ENCODE measurements at regions not wholly inside any gene's neighbourhood (a gene's known extent, or its start where the extent isn't known, plus 50 kb on each side); places are given as distances from the start of the nearest gene placed in this dataset.

GRCh38 chr11:71114124-71114851 lies 138.1 kb downstream of the SHANK2 start:
- in situ Hi-C loops (cut with HindIII; ENCODE audit: low pct_unique_long_range_greater_than_20kb, low sequenced_read_pairs) = no loop called here
- H3K27ac ChIP-seq (ENCODE audit: low read length) = no peak overlapping the region
- ChIA-PET POLR2A (no interaction called here), CTCF (no interaction called here)
- no TSS peak for BruUV-seq (replicated peaks)
- no peaks in the 10 kb centered on the region for H3K9me3 ChIP-seq (ENCODE audit: control insufficient read depth, insufficient read depth, low read depth, low read length)
- H3K36me3 ChIP-seq (ENCODE audit: control insufficient read depth, insufficient read depth, low read length) = no peaks in the 10 kb centered on the region
- ATAC-seq (no peak), DNase-seq (ENCODE audit: low read depth, low spot score) (no peak)
- no peak overlapping the region for H3K4me3 ChIP-seq (ENCODE audit: low read depth in 2 of 2, low read length in 2 of 2)
- no peaks in the 10 kb centered on the region for H3K4me1 ChIP-seq (ENCODE audit: control insufficient read depth, insufficient read depth, low read length)
- TF ChIP-seq REST (IDR thresholded peaks at IDR 0.05; ENCODE audit: insufficient read depth in 1 of 2, low read depth in 2 of 2, low read length in 1 of 2) = no peak
- no peak for TF ChIP-seq SIN3A (IDR thresholded peaks at IDR 0.05; ENCODE audit: borderline replicate concordance, insufficient read depth, low read depth, low read length)
- TF ChIP-seq TCF7L2 (IDR thresholded peaks at IDR 0.05; ENCODE audit: low read depth, low read length) = no peak
- TF ChIP-seq CTCF (IDR thresholded peaks at IDR 0.05) = no peak
- TF ChIP-seq POLR2AphosphoS5 (IDR thresholded peaks at IDR 0.05; ENCODE audit: low read depth, low read length) = no peak
- no peaks in the 10 kb centered on the region; the same call in 1 of the 2 replicates for H3K27me3 ChIP-seq (ENCODE audit: control insufficient read depth, insufficient read depth, low read length)
- intact Hi-C loops (cut with micrococcal nuclease; ENCODE audit: unreplicated experiment) = no loop called here

GRCh38 chr11:71112990-71113389 lies 139.4 kb downstream of the SHANK2 start:
- H3K27ac ChIP-seq (ENCODE audit: low read length) = no peak overlapping the region
- POLR2A ChIA-PET = no interaction called here
- TF ChIP-seq SIN3A (IDR thresholded peaks at IDR 0.05; ENCODE audit: borderline replicate concordance, insufficient read depth, low read depth, low read length) = no peak
- no peak for TF ChIP-seq CTCF (IDR thresholded peaks at IDR 0.05)
- no peak for TF ChIP-seq TCF7L2 (IDR thresholded peaks at IDR 0.05; ENCODE audit: low read depth, low read length)
- no peak for TF ChIP-seq REST (IDR thresholded peaks at IDR 0.05; ENCODE audit: insufficient read depth in 1 of 2, low read depth in 2 of 2, low read length in 1 of 2)
- TF ChIP-seq POLR2AphosphoS5 (IDR thresholded peaks at IDR 0.05; ENCODE audit: low read depth, low read length) = no peak
- H3K4me1 ChIP-seq (ENCODE audit: control insufficient read depth, insufficient read depth, low read length) = no peaks in the 10 kb centered on the region
- H3K27me3 ChIP-seq (ENCODE audit: control insufficient read depth, insufficient read depth, low read length) = no peaks in the 10 kb centered on the region; the same call in 1 of the 2 replicates
- no TSS peak for BruUV-seq (replicated peaks)
- in situ Hi-C loops (cut with HindIII; ENCODE audit: low pct_unique_long_range_greater_than_20kb, low sequenced_read_pairs) = no loop called here
- CTCF ChIA-PET = no interaction called here
- intact Hi-C loops (cut with micrococcal nuclease; ENCODE audit: unreplicated experiment) = no loop called here
- DNase-seq (ENCODE audit: low read depth, low spot score) (no peak), ATAC-seq (no peak; the same call in 1 of the 2 replicates)
- H3K9me3 ChIP-seq (ENCODE audit: control insufficient read depth, insufficient read depth, low read depth, low read length) = no peaks in the 10 kb centered on the region
- H3K36me3 ChIP-seq (ENCODE audit: control insufficient read depth, insufficient read depth, low read length) = no peaks in the 10 kb centered on the region
- no peak overlapping the region for H3K4me3 ChIP-seq (ENCODE audit: low read depth in 2 of 2, low read length in 2 of 2)
